PC-3 (cell line): ENCODE measurements at regions not wholly inside any gene's neighbourhood (a gene's known extent, or its start where the extent isn't known, plus 50 kb on each side); places are given as distances from the start of the nearest gene placed in this dataset.

ENCODE experiments used
- ATAC-seq: fragments of 200-7000 bp; cut with Tn5 transposase; 2 replicates; pipeline ENCODE4 v1.9.1; 2020; ENCODE audit warnings: mild to moderate bottlenecking, moderate library complexity
- BruUV-seq: library from RNA; stranded (reverse); fragments of 400-500 nt; replicated peaks from 2 replicates; lab custom pipeline; 2021; lab: Mats Ljungman, UMichigan
- CTCF ChIA-PET: fragments of 300-600 bp; sonication (Branson Sonifier 250); formaldehyde crosslinking; loops from one replicate; lab custom pipeline; 2022; ENCODE audit warnings: antibody characterized with exemption; lab: Charles Lee
- POLR2A ChIA-PET: fragments of 300-600 bp; sonication (Branson Sonifier 250); formaldehyde crosslinking; loops from one replicate; lab custom pipeline; 2022; ENCODE audit warnings: antibody characterized with exemption; ENCODE audit not compliant: unreplicated experiment; lab: Charles Lee
- DNase-seq: peaks from one replicate; pipeline ENCODE4 v3.0.0-alpha.2; 2015
- H2AFZ ChIP-seq: fragments of 300-600 bp; sonication (generic); 2 replicates; pipeline ENCODE4 v1.6.0; 2016; ENCODE audit warnings: antibody characterized with exemption, low read length
- H3F3A ChIP-seq: fragments of 300-600 bp; sonication (generic); one replicate; pipeline ENCODE4 v1.6.0; 2017; ENCODE audit warnings: antibody characterized with exemption, low read length, control low read depth, mild to moderate bottlenecking; ENCODE audit not compliant: unreplicated experiment
- H3K27ac ChIP-seq: fragments of 300-600 bp; sonication (generic); 2 replicates; pipeline ENCODE4 v1.5.1; 2016; ENCODE audit warnings: mild to moderate bottlenecking, low read length
- H3K27me3 ChIP-seq: fragments of 300-600 bp; sonication (generic); 2 replicates; pipeline ENCODE4 v1.6.1; 2016; ENCODE audit warnings: low read length, mixed read lengths
- H3K36me3 ChIP-seq: fragments of 300-600 bp; sonication (generic); 2 replicates; pipeline ENCODE4 v1.6.1; 2016; ENCODE audit warnings: low read depth, mixed run types, low read length, mixed read lengths
- H3K4me1 ChIP-seq: fragments of 300-600 bp; sonication (generic); 2 replicates; pipeline ENCODE4 v1.5.1; 2016; ENCODE audit warnings: low read length; ENCODE audit not compliant: insufficient read depth
- H3K4me2 ChIP-seq: fragments of 300-600 bp; sonication (generic); 2 replicates; pipeline ENCODE4 v1.6.0; 2016; ENCODE audit warnings: low read length
- H3K4me3 ChIP-seq: fragments of 300-600 bp; sonication (generic); 2 replicates; pipeline ENCODE4 v1.5.1; 2016; ENCODE audit warnings: mild to moderate bottlenecking, low read length, mixed read lengths
- H3K79me2 ChIP-seq: fragments of 300-600 bp; sonication (generic); 2 replicates; pipeline ENCODE4 v1.6.1; 2017; ENCODE audit warnings: low read length, mixed read lengths
- H3K9ac ChIP-seq: fragments of 300-600 bp; sonication (generic); 2 replicates; pipeline ENCODE4 v1.6.0; 2016; ENCODE audit warnings: mild to moderate bottlenecking, low read length
- H3K9me2 ChIP-seq: fragments of 300-600 bp; sonication (generic); replicated peaks from 2 replicates; pipeline ENCODE4 v1.6.1; 2016; ENCODE audit warnings: mixed run types, low read length, mixed read lengths
- H3K9me3 ChIP-seq: fragments of 300-600 bp; sonication (generic); 2 replicates; pipeline ENCODE4 v1.6.1; 2016; ENCODE audit warnings: low read length, mixed read lengths
- H4K20me1 ChIP-seq: fragments of 300-600 bp; sonication (generic); 2 replicates; pipeline ENCODE4 v1.6.1; 2016; ENCODE audit warnings: low read length, mixed read lengths
- CTCF ChIP-seq: fragments of 300-600 bp; sonication (generic); conservative IDR thresholded peaks from 2 replicates; pipeline ENCODE4 v1.5.1; 2017; ENCODE audit warnings: antibody characterized with exemption, low read depth, mild to moderate bottlenecking, low read length
- EZH2 ChIP-seq: fragments of 300-600 bp; sonication (generic); IDR thresholded peaks from one replicate; pipeline ENCODE4 v1.6.1; 2017; ENCODE audit warnings: antibody characterized with exemption, mild to moderate bottlenecking, low read length; ENCODE audit not compliant: unreplicated experiment
- EZH2phosphoT487 ChIP-seq: fragments of 300-600 bp; sonication (generic); IDR thresholded peaks from 2 replicates; pipeline ENCODE4 v1.6.1; 2018; ENCODE audit warnings: mild to moderate bottlenecking, antibody characterized with exemption, low read length, borderline replicate concordance
- intact Hi-C: fragments of 100-400 bp; cut with micrococcal nuclease; formaldehyde crosslinking; loops from 2 replicates; pipeline ENCODE4 v1.9.0; 2023

GRCh38 chr6:132179955-132180354 lies 221.3 kb downstream of the MOXD1 start:
- POLR2A ChIA-PET = no interaction called here
- ATAC-seq (no peak), DNase-seq (no peak)
- Histone ChIP-seq H3F3A (no peaks in the 10 kb centered on the region), H3K9me2 (no peaks in the 10 kb centered on the region), H3K4me2 (no peak overlapping the region), H2AFZ (no peak overlapping the region), H4K20me1 (no peaks in the 10 kb centered on the region), H3K4me3 (no peak overlapping the region), H3K9ac (no peak overlapping the region), H3K27ac (no peak overlapping the region), H3K79me2 (no peaks in the 10 kb centered on the region), H3K27me3 (no peaks in the 10 kb centered on the region), H3K36me3 (no peaks in the 10 kb centered on the region; the same call in 1 of the 2 replicates), H3K4me1 (no peaks in the 10 kb centered on the region), H3K9me3 (no peaks in the 10 kb centered on the region)
- BruUV-seq = no TSS peak
- TF ChIP-seq EZH2 (no peak), EZH2phosphoT487 (no peak), CTCF (no peak)
- intact Hi-C loops = no loop called here
- CTCF ChIA-PET = no interaction called here

- no peaks in the 10 kb centered on the region for H3K27me3 ChIP-seq
- POLR2A ChIA-PET = no interaction called here
- H3K27ac ChIP-seq = no peak overlapping the region
- no peaks in the 10 kb centered on the region for H3K79me2 ChIP-seq
- no peaks in the 10 kb centered on the region for H3K4me1 ChIP-seq
- H3F3A ChIP-seq = no peaks in the 10 kb centered on the region
- TF ChIP-seq CTCF (no peak), EZH2 (no peak), EZH2phosphoT487 (no peak)
- DNase-seq = no peak
- no peaks in the 10 kb centered on the region for H3K9me3 ChIP-seq
- H3K36me3 ChIP-seq = no peaks in the 10 kb centered on the region; the same call in 1 of the 2 replicates
- no TSS peak for BruUV-seq
- H2AFZ ChIP-seq = no peak overlapping the region
- H3K4me3 ChIP-seq = no peak overlapping the region
- intact Hi-C loops = no loop called here
- no peaks in the 10 kb centered on the region for H3K9me2 ChIP-seq
- ATAC-seq = no peak
- CTCF ChIA-PET = no interaction called here
- no peak overlapping the region for H3K4me2 ChIP-seq
- H4K20me1 ChIP-seq = no peaks in the 10 kb centered on the region
- no peak overlapping the region for H3K9ac ChIP-seq
Measured at GRCh38 chr6:132174919-132175318, 223.7 kb upstream of the CCN2 start.

- Histone ChIP-seq H3K9ac (no peak overlapping the region), H3K4me1 (no peaks in the 10 kb centered on the region), H4K20me1 (no peaks in the 10 kb centered on the region), H3K27me3 (no peaks in the 10 kb centered on the region), H3K4me2 (no peak overlapping the region), H3K4me3 (no peak overlapping the region), H3K9me2 (no peaks in the 10 kb centered on the region), H3F3A (no peaks in the 10 kb centered on the region), H2AFZ (no peak overlapping the region), H3K36me3 (no peaks in the 10 kb centered on the region), H3K79me2 (no peaks in the 10 kb centered on the region), H3K27ac (no peak overlapping the region), H3K9me3 (no peaks in the 10 kb centered on the region)
- CTCF ChIA-PET = no interaction called here
- no TSS peak for BruUV-seq
- TF ChIP-seq CTCF (no peak), EZH2 (no peak), EZH2phosphoT487 (no peak)
- intact Hi-C loops = loop anchor here (2.0 kb wide), 1 partner anchor 50 kb away; no protein-coding TSS in a partner anchor
- POLR2A ChIA-PET = no interaction called here
- no peak for DNase-seq
- ATAC-seq = no peak
Measured at GRCh38 chr6:132168961-132169360, 217.8 kb upstream of the CCN2 start.
